GM04503 (cell line): ENCODE measurements at regions not wholly inside any gene's neighbourhood (a gene's known extent, or its start where the extent isn't known, plus 50 kb on each side); places are given as distances from the start of the nearest gene placed in this dataset.

Experiments used
- DNase-seq: peaks from one replicate; pipeline ENCODE4 v3.0.0-alpha.2; 2012; ENCODE audit warnings: low read depth

DNA sequence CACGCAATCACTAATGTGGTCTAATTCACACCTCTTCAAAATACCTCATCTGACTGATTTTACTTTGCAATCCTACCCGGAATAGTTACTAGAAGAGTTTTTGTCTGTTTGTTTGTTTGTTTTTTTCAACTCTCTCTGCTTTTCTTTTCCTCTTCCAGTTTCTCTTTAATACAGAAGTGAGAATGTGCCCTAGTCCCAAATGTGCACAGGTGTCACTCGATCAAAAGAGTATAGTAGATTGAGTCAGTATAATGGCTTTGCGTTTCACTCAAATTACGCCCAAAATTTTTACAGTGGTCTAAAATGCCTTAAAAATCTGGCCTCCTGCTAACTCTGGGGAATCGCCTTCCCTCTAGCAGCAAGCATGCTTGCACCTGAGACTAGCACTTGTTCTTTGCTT, 1536.8 kb downstream of the KCNT2 start:
- no peak for DNase-seq

GRCh38 chr1:195065437-195065836, 1542.8 kb downstream of the KCNT2 start:
- no peak for DNase-seq

- DNase-seq, result no peak
These were observed 1543.9 kb downstream of the KCNT2 start for GRCh38 chr1:195064358-195064757.

DNA sequence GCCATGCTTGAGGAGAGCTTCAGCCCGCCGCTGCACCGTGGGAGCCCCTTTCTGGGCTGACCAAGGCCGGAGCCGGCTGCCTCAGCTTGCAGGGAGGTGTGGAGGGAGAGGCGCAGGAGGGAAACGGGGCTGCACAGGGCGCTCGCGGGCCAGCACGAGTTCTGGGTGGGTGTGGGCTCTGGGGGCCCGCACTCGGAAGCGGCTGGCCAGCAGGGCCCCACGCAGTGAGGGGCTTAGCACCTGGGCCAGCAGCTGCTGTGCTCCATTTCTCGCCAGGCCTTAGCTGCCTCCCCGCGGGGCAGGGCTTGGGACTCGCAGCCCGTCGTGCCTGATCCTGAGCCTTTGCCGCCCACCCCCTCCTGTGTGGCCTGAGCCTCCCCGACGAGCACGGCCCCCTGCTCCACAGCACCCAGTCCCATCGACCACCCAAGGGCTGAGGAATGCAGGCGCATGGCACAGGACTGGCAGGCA, 1554.0 kb downstream of the KCNT2 start:
- DNase-seq, result no peak

GRCh38 chr1:195053478-195053877, 1554.8 kb downstream of the KCNT2 start:
- no peak for DNase-seq

- no peak for DNase-seq
These were observed 1560.5 kb downstream of the KCNT2 start for GRCh38 chr1:195047772-195048171.

- no peak for DNase-seq
These were observed 1563.2 kb downstream of the KCNT2 start for GRCh38 chr1:195045072-195045471.

- no peak for DNase-seq
These were observed 1577.4 kb downstream of the KCNT2 start for GRCh38 chr1:195030793-195031192.

DNA sequence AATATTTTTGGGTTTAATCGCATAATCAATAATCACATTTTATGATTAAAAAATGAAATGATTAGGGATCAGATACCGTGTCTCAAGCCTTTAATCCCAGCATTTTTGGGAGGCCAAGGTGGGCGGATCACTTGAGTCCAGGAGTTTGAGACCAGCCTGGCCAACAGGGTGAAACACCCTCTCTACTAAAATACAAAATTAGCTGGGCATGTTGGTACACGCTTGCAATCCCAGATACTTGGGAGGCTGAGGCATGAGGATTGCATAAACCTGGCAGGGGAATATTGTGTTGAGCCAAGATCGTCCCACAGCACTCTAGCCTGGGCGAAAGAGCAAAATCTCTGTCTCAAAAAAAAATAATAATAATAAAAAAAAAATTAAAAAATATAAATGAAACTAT, 1581.4 kb downstream of the KCNT2 start:
- no peak for DNase-seq

- no peak for DNase-seq
These were observed 1588.9 kb downstream of the KCNT2 start for GRCh38 chr1:195019385-195019784.

GRCh38 chr1:195012995-195013394, 1595.2 kb downstream of the KCNT2 start:
- no peak for DNase-seq

DNA sequence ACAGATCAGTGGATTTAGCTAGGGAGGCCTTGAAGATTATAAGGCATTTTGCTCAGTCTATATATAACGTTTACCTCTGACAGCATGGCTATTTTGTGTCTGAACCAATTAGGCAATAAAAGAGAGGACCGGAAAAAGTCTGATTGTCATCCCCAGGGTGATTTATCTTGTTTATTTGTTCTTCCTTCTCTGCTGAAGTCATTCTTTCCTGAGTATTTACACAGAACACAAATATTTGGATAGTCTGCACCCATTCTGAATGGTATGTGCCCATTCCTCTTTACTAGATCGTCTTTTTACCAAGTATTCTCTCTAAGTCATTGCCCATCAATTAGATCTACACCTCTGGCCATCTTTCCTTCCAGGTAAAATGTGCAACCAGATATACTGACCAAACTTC, 1602.9 kb downstream of the KCNT2 start:
- DNase-seq, result no peak

GRCh38 chr1:194990483-194990882, 1617.8 kb downstream of the KCNT2 start:
- DNase-seq, result no peak

DNA sequence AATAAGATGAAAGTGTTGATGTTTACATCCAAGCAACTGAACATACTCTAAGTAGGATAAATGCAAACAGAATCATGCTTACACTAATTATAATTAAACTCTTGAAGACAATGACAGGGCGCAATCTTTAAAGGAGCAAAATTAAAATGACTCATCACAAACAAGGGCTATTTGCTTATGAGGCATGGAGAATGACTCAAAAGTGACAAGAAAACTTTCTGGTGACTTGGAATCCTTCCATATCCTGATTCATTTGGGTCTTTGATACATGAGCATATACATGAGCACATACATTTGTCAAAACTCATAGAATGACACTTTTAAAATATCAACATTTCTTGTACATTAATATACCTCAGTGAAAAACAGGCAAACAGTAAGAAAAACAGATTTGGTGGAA, 1632.3 kb downstream of the KCNT2 start:
- DNase-seq, result no peak

DNA sequence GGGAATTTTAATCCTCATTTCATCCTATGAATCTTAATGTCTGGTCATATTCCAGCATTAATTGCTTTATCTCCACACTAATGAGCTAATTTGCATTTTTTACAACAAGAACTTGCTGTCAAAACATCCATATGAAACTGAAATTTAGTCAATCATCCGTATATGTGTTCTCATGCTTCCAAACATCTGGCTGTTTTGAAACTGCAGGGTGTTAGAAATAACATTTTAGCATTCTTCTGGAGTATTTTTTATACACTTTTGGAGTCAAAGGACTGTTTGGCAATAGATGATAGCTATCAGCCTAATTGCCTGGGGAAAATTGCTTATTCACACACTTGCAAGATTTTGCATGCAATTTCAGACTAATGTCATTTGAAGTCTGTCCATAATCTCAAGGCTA, 1639.3 kb downstream of the KCNT2 start:
- DNase-seq, result no peak

GRCh38 chr1:194959795-194960194, 1648.4 kb downstream of the KCNT2 start:
- no peak for DNase-seq

- DNase-seq, result no peak
These were observed 1656.1 kb downstream of the KCNT2 start for GRCh38 chr1:194952171-194952570.

- DNase-seq, result no peak
These were observed 1657.7 kb downstream of the KCNT2 start for GRCh38 chr1:194950584-194950983.

GRCh38 chr1:194940336-194941030, 1667.8 kb downstream of the KCNT2 start:
- no peak for DNase-seq

DNA sequence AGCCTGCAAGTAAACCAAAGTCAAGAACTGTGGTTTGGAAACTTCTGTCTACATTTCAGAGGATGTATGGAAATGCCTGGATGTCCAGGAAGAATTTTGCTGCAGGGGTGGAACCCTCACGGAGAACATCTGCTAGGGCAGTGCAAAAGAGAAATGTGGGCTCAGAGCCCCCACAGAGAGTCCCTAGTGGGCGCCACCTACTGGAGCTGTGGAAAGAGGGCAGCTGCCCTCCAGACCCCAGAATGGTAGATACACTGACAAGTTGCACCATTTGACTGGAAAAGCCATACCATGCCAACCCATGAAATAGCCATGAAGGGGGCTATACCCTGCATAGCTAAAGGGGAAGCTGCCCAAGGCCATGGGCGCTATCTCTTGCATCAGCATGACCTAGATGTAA, 1672.4 kb downstream of the KCNT2 start:
- DNase-seq, result no peak

DNA sequence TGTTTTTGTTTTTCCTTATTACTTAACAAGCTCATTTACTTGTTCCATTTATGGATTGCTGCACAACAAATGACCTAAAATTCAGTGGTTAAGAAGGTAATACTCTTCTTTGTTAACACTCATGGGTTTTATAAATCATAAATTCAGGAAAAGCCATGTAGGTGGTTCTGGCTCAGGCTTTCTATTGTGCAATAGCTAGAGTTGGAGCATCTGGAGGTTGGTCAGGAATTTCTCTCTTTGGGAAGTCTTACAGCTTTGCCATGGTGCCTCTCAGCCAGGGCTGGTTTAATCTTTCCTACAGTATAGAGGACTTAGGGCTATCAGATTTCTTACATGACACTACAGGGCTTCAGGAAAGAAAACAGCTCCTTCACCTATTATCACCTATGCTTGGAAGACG, 1677.1 kb downstream of the KCNT2 start:
- DNase-seq, result no peak

- no peak for DNase-seq
These were observed 1678.1 kb downstream of the KCNT2 start for GRCh38 chr1:194930132-194930531.

- DNase-seq, result no peak
These were observed 1678.9 kb downstream of the KCNT2 start for GRCh38 chr1:194929357-194929756.

DNA sequence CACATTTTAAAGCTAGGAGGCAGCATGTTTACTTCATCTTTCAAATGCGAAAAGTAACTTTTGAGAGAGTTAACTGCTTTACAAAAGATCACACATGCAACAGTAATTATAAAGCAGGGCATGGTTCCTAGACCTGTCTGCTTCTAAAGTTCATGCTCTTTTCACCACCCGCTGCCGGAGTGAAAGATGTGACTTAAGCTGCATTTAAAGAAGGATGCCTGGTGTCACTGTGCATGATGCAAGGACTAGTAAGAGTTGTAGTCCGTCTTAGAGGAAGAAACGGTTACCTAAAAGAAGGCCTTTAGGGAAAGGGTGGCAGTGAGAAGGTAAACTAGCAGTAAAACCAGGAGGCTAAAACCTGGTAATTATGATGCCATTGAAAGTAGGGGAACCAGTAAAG, 1689.1 kb downstream of the KCNT2 start:
- no peak for DNase-seq
